OCI-LY1 (cell line): ENCODE measurements at regions not wholly inside any gene's neighbourhood (a gene's known extent, or its start where the extent isn't known, plus 50 kb on each side); places are given as distances from the start of the nearest gene placed in this dataset.
A peak's percentile ranks its signal among the peaks of the same experiment; 100 is the strongest.

Experiments
- H2AFZ ChIP-seq: fragments of 200-600 bp; sonication (generic), shearing (Covaris generic); 2 replicates; pipeline ENCODE4 v1.6.0; 2014; ENCODE audit warnings: antibody characterized with exemption, mild to moderate bottlenecking, low read length
- H3F3A ChIP-seq: fragments of 200-600 bp; sonication (generic), shearing (Covaris generic); 2 replicates; pipeline ENCODE4 v1.6.0; 2014; ENCODE audit warnings: mild to moderate bottlenecking, antibody characterized with exemption, low read length, moderate library complexity; ENCODE audit not compliant: insufficient read depth
- H3K27ac ChIP-seq: fragments of 200-600 bp; sonication (generic); 2 replicates; pipeline ENCODE4 v1.5.1; 2014; ENCODE audit warnings: low read length, mixed run types, mild to moderate bottlenecking, low read depth; ENCODE audit not compliant: poor library complexity, severe bottlenecking
- H3K27me3 ChIP-seq: fragments of 200-600 bp; sonication (generic); 2 replicates; pipeline ENCODE4 v1.6.0; 2014; ENCODE audit warnings: antibody characterized with exemption, mild to moderate bottlenecking, low read length, moderate library complexity; ENCODE audit not compliant: insufficient read depth
- H3K36me3 ChIP-seq: fragments of 200-600 bp; sonication (generic); 2 replicates; pipeline ENCODE4 v1.6.1; 2014; ENCODE audit warnings: mild to moderate bottlenecking, antibody characterized with exemption, low read length, moderate library complexity, mixed read lengths; ENCODE audit not compliant: insufficient read depth
- H3K4me1 ChIP-seq: fragments of 200-600 bp; sonication (generic); 2 replicates; pipeline ENCODE4 v1.5.1; 2014; ENCODE audit warnings: mild to moderate bottlenecking, low read length, moderate library complexity; ENCODE audit not compliant: insufficient read depth, severe bottlenecking
- H3K4me2 ChIP-seq: fragments of 200-600 bp; sonication (generic), shearing (Covaris generic); 2 replicates; pipeline ENCODE4 v1.6.1; 2014; ENCODE audit warnings: low read length
- H3K4me3 ChIP-seq: fragments of 200-600 bp; sonication (generic); 2 replicates; pipeline ENCODE4 v1.5.1; 2014; ENCODE audit warnings: low read length, low read depth, mild to moderate bottlenecking, mixed read lengths; ENCODE audit not compliant: poor library complexity, severe bottlenecking
- H3K79me2 ChIP-seq: fragments of 200-600 bp; shearing (Covaris generic); 2 replicates; pipeline ENCODE4 v1.6.1; 2016; ENCODE audit warnings: mixed run types, low read length, mixed read lengths; ENCODE audit not compliant: insufficient read depth
- H3K9ac ChIP-seq: fragments of 200-600 bp; sonication (generic), shearing (Covaris generic); 2 replicates; pipeline ENCODE4 v1.6.1; 2014; ENCODE audit warnings: mild to moderate bottlenecking, low read length, mixed read lengths
- H3K9me2 ChIP-seq: fragments of 200-600 bp; sonication (generic), shearing (Covaris generic); 2 replicates; pipeline ENCODE4 v1.6.1; 2014; ENCODE audit warnings: low read depth, mild to moderate bottlenecking, low read length, mixed read lengths
- H3K9me3 ChIP-seq: fragments of 200-600 bp; shearing (Covaris generic); 2 replicates; pipeline ENCODE4 v1.6.1; 2014; ENCODE audit warnings: low read length, mixed read lengths
- H4K20me1 ChIP-seq: fragments of 200-600 bp; sonication (generic), shearing (Covaris generic); 2 replicates; pipeline ENCODE4 v1.6.0; 2016; ENCODE audit warnings: mild to moderate bottlenecking, low read length; ENCODE audit not compliant: insufficient read depth
- EZH2 ChIP-seq: fragments of 200-600 bp; sonication (generic), shearing (Covaris generic); IDR thresholded peaks from 2 replicates; pipeline ENCODE4 v1.8.0; 2017; ENCODE audit warnings: borderline replicate concordance, mixed run types, mild to moderate bottlenecking, antibody characterized with exemption, low read length, moderate library complexity, mixed read lengths
- TF ChIP-seq, protein P1 (sequence below): fragments of 200-600 bp; sonication (generic), shearing (Covaris generic); IDR thresholded peaks from 2 replicates; pipeline ENCODE4 v1.5.1; 2017; ENCODE audit warnings: mild to moderate bottlenecking, antibody characterized with exemption, low read length, moderate library complexity, mixed read lengths

DNA sequence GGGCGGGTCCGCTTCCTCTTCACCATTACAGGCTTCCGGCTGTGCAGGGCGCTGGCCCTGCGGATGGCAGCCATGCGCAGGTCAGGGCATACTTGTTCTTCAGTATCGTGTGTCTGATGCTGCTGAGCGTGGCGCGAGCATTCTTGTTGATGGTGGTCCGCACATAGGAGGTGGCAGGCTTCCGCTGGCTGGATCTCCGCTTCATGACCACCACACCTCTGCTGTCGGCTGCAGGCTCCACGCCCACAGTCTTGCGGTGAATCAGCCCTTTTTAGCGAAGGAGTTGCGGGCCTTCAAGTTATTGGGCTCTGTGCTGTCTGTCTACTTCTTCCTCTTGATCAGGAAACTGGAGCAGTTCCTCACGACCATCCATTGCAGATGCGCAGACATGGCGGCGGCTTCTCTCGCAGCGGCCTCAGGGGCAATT lies 62.4 kb upstream of the ZNF608 start:
- Histone ChIP-seq H3K27ac (no peak overlapping the region), H3K36me3 (no peaks in the 10 kb centered on the region), H4K20me1 (no peaks in the 10 kb centered on the region), H3K4me2 (no peak overlapping the region), H3K9me3 (no peaks in the 10 kb centered on the region), H3K79me2 (no peaks in the 10 kb centered on the region), H3K9me2 (no peaks in the 10 kb centered on the region), H3K9ac (no peak overlapping the region), H3K4me1 (peaks cover 40% of the 10 kb centered on the region), H3F3A (no peaks in the 10 kb centered on the region), H3K27me3 (no peaks in the 10 kb centered on the region), H3K4me3 (no peak overlapping the region), H2AFZ (no peak overlapping the region)
- TF ChIP-seq, protein P1, sequence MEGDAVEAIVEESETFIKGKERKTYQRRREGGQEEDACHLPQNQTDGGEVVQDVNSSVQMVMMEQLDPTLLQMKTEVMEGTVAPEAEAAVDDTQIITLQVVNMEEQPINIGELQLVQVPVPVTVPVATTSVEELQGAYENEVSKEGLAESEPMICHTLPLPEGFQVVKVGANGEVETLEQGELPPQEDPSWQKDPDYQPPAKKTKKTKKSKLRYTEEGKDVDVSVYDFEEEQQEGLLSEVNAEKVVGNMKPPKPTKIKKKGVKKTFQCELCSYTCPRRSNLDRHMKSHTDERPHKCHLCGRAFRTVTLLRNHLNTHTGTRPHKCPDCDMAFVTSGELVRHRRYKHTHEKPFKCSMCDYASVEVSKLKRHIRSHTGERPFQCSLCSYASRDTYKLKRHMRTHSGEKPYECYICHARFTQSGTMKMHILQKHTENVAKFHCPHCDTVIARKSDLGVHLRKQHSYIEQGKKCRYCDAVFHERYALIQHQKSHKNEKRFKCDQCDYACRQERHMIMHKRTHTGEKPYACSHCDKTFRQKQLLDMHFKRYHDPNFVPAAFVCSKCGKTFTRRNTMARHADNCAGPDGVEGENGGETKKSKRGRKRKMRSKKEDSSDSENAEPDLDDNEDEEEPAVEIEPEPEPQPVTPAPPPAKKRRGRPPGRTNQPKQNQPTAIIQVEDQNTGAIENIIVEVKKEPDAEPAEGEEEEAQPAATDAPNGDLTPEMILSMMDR = no peak
- no peak for TF ChIP-seq EZH2

- no peaks in the 10 kb centered on the region for H3K79me2 ChIP-seq
- peak overlapping the region; percentile 69 for H3K27ac ChIP-seq
- H3K9me2 ChIP-seq = no peaks in the 10 kb centered on the region
- H3K4me3 ChIP-seq = no peak overlapping the region
- no peaks in the 10 kb centered on the region for H3F3A ChIP-seq
- H3K27me3 ChIP-seq = no peaks in the 10 kb centered on the region
- peak overlapping the region; percentile 6; the same call in 1 of the 2 replicates for H3K4me2 ChIP-seq
- H3K9me3 ChIP-seq = no peaks in the 10 kb centered on the region
- H3K4me1 ChIP-seq = peaks cover 42% of the 10 kb centered on the region
- H2AFZ ChIP-seq = peak overlapping the region; percentile 87
- TF ChIP-seq EZH2 = no peak
- TF ChIP-seq, protein P1 = no peak
- H3K9ac ChIP-seq = peak overlapping the region; percentile 24; the same call in 1 of the 2 replicates
- H4K20me1 ChIP-seq = no peaks in the 10 kb centered on the region
- no peaks in the 10 kb centered on the region for H3K36me3 ChIP-seq
Measured at GRCh38 chr5:124810396-124811006, 64.1 kb upstream of the ZNF608 start.

- Histone ChIP-seq H3K4me3 (no peak overlapping the region), H4K20me1 (no peaks in the 10 kb centered on the region), H3K9me2 (no peaks in the 10 kb centered on the region), H3K79me2 (no peaks in the 10 kb centered on the region), H2AFZ (0 out of 2 replicates have a peak overlapping the region, but pooled peaks have one; percentile 49), H3K9ac (no peak overlapping the region), H3K36me3 (no peaks in the 10 kb centered on the region), H3K27ac (no peak overlapping the region), H3F3A (no peaks in the 10 kb centered on the region), H3K9me3 (no peaks in the 10 kb centered on the region), H3K4me2 (no peak overlapping the region), H3K4me1 (peaks cover 35% of the 10 kb centered on the region), H3K27me3 (no peaks in the 10 kb centered on the region)
- no peak for TF ChIP-seq EZH2
Measured at GRCh38 chr5:124812771-124813358, 66.4 kb upstream of the ZNF608 start.

DNA sequence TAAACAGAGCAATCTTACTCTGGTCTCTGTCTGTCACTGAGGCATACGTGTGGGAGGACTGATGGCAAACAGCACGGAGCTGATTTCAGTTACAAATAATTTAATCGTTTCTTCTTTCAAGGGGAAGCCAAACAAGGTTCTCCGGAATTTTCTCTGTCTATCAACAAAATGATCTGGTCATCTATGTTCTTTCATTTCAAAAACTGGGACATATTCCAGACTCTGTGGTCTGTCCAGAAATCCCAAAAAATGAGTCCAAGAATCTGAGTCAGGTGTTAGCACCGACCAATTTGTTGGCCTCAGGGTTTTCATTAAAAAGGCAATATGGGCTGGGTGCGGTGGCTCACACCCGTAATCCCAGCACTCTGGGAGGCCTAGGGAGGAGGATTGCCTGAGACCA lies 69.9 kb upstream of the ZNF608 start:
- Histone ChIP-seq H2AFZ (no peak overlapping the region), H3F3A (no peaks in the 10 kb centered on the region)

More for the DNA sequence above, 69.9 kb upstream of the ZNF608 start:
- Histone ChIP-seq H3K9ac (no peak overlapping the region), H3K79me2 (no peaks in the 10 kb centered on the region), H3K4me2 (no peak overlapping the region), H3K27me3 (no peaks in the 10 kb centered on the region), H3K36me3 (no peaks in the 10 kb centered on the region), H3K9me2 (no peaks in the 10 kb centered on the region), H3K27ac (no peak overlapping the region), H4K20me1 (no peaks in the 10 kb centered on the region), H3K4me1 (peaks cover 15% of the 10 kb centered on the region), H3K4me3 (no peak overlapping the region), H3K9me3 (no peaks in the 10 kb centered on the region)
- no peak for TF ChIP-seq EZH2
- TF ChIP-seq, protein P1 = no peak
